Fibroblast of lung (primary cell): ENCODE measurements at regions not wholly inside any gene's neighbourhood (a gene's known extent, or its start where the extent isn't known, plus 50 kb on each side); places are given as distances from the start of the nearest gene placed in this dataset.

Experiments used
- DNase-seq, 2 donors: peaks; one replicate each; pipeline versions ENCODE4 v3.0.0 to v3.0.0-alpha.2; 2010; ENCODE audit warnings: low read depth in 2 of 2
- H2AFZ ChIP-seq: 2 replicates; pipeline ENCODE4 v1.5.1; 2012; ENCODE audit warnings: low read length, control low read depth, inconsistent platforms
- H3K27ac ChIP-seq: 2 replicates; pipeline ENCODE4 v1.5.1; 2011; ENCODE audit warnings: low read length, control low read depth; ENCODE audit not compliant: insufficient read depth
- H3K27me3 ChIP-seq: 2 replicates; pipeline ENCODE4 v1.5.1; 2011; ENCODE audit warnings: mild to moderate bottlenecking, low read length; ENCODE audit not compliant: control insufficient read depth, insufficient read depth
- H3K36me3 ChIP-seq: 2 replicates; pipeline ENCODE4 v1.5.1; 2011; ENCODE audit warnings: low read length; ENCODE audit not compliant: control insufficient read depth, insufficient read depth
- H3K4me1 ChIP-seq: 2 replicates; pipeline ENCODE4 v1.5.1; 2011; ENCODE audit warnings: low read length; ENCODE audit not compliant: control insufficient read depth, insufficient read depth; ENCODE audit errors: extremely low read depth
- H3K4me2 ChIP-seq: 2 replicates; pipeline ENCODE4 v1.5.1; 2011; ENCODE audit warnings: low read length, control low read depth; ENCODE audit not compliant: insufficient read depth; ENCODE audit errors: extremely low read depth
- H3K4me3 ChIP-seq, 4 experiments: fragments of 200-600 bp in 1 of 4; sonication (generic) in 1 of 4; replicated peaks in 1 of 4; 2 replicates each; pipeline ENCODE4 v1.5.1; 2011 to 2016; ENCODE audit warnings: low read length in 4 of 4, low read depth in 3 of 4, mild to moderate bottlenecking in 3 of 4, control low read depth in 2 of 4, inconsistent platforms in 1 of 4, mixed read lengths in 1 of 4; ENCODE audit not compliant: insufficient read depth in 1 of 4; ENCODE audit errors: control extremely low read depth in 1 of 4
- H3K79me2 ChIP-seq: 2 replicates; pipeline ENCODE4 v1.5.1; 2012; ENCODE audit warnings: mild to moderate bottlenecking, low read length, inconsistent platforms; ENCODE audit not compliant: control insufficient read depth, insufficient read depth
- H3K9ac ChIP-seq: 2 replicates; pipeline ENCODE4 v1.5.1; 2011; ENCODE audit warnings: mild to moderate bottlenecking, low read length, control low read depth; ENCODE audit not compliant: insufficient read depth
- H3K9me3 ChIP-seq: 2 replicates; pipeline ENCODE4 v1.5.1; 2012; ENCODE audit warnings: low read depth, low read length; ENCODE audit not compliant: control insufficient read depth, insufficient read depth
- H4K20me1 ChIP-seq: 2 replicates; pipeline ENCODE4 v1.5.1; 2011; ENCODE audit warnings: low read length; ENCODE audit not compliant: control insufficient read depth, insufficient read depth; ENCODE audit errors: extremely low read depth
- EZH2 ChIP-seq: IDR thresholded peaks from 2 replicates; pipeline ENCODE4 v1.5.1; 2012; ENCODE audit warnings: low read length, control low read depth, mild to moderate bottlenecking; ENCODE audit errors: missing control alignments
- TF ChIP-seq, protein P1 (sequence below), 2 donors: IDR thresholded peaks in 1 of 2; conservative IDR thresholded peaks in 1 of 2; 1 replicate in 1 of 2; 2 replicates in 1 of 2; pipeline ENCODE4 v1.5.1; 2011 to 2012; ENCODE audit warnings: low read length in 2 of 2, control low read depth in 1 of 2, inconsistent platforms in 1 of 2, low read depth in 1 of 2, mild to moderate bottlenecking in 1 of 2

DNA sequence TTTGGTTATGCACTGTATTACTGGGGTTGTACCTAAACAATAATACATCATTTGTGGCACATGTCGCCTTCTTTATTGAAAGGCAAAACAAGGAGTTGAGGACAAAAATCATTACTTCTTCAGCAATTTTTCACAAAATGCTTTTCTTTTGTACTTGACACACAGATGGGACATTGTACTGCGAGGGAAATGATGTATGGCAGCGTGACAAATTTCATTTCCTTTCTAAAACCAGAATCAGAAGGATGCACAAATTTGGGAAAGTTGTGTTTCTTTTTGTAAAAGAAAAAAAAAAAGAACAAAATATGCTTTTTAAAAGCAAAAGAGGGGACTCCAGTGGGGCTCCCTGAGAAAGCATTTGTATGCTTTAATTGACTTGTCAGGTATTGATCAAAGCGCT is 394.0 kb upstream of the SLC35B3 start:
- H3K36me3 ChIP-seq: no peaks in the 10 kb centered on the region
- H3K27me3 ChIP-seq: no peaks in the 10 kb centered on the region
- no peak overlapping the region for H3K4me3 ChIP-seq
- TF ChIP-seq, protein P1, sequence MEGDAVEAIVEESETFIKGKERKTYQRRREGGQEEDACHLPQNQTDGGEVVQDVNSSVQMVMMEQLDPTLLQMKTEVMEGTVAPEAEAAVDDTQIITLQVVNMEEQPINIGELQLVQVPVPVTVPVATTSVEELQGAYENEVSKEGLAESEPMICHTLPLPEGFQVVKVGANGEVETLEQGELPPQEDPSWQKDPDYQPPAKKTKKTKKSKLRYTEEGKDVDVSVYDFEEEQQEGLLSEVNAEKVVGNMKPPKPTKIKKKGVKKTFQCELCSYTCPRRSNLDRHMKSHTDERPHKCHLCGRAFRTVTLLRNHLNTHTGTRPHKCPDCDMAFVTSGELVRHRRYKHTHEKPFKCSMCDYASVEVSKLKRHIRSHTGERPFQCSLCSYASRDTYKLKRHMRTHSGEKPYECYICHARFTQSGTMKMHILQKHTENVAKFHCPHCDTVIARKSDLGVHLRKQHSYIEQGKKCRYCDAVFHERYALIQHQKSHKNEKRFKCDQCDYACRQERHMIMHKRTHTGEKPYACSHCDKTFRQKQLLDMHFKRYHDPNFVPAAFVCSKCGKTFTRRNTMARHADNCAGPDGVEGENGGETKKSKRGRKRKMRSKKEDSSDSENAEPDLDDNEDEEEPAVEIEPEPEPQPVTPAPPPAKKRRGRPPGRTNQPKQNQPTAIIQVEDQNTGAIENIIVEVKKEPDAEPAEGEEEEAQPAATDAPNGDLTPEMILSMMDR (conservative IDR thresholded peaks at IDR 0.05 in 1 of 2, IDR thresholded peaks at IDR 0.05 in 1 of 2; ENCODE audit: low read depth in 1 of 2, low read length in 2 of 2): no peak
- TF ChIP-seq EZH2: no peak
- H3K79me2 ChIP-seq: no peaks in the 10 kb centered on the region
- DNase-seq: no peak
- no peak overlapping the region for H2AFZ ChIP-seq
- no peaks in the 10 kb centered on the region for H4K20me1 ChIP-seq
- H3K4me2 ChIP-seq: no peak overlapping the region
- H3K9me3 ChIP-seq: no peaks in the 10 kb centered on the region
- no peaks in the 10 kb centered on the region for H3K4me1 ChIP-seq
- no peak overlapping the region for H3K27ac ChIP-seq
- H3K9ac ChIP-seq: no peak overlapping the region

DNA sequence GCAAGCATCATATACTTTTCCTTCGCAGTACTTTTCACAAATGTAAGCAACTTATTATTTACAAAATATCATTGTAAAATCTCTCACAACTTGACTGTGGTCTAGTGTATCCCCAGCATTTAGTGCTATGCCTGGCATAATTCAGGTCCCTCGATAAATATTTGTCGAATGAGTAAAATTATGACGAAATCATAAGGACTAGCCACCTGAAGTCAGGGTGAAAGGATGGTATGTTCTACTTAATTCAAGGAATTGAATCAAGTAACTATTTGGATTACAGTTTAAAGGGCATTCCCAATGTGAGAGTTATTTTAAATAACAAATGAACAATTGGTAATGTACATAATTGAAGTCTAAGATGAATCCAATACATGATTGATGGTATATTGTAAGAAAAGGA is 393.0 kb upstream of the SLC35B3 start:
- no peaks in the 10 kb centered on the region for H3K9me3 ChIP-seq
- H3K79me2 ChIP-seq: no peaks in the 10 kb centered on the region
- no peak for DNase-seq
- no peak for TF ChIP-seq EZH2
- TF ChIP-seq, protein P1 (conservative IDR thresholded peaks at IDR 0.05 in 1 of 2, IDR thresholded peaks at IDR 0.05 in 1 of 2; ENCODE audit: low read depth in 1 of 2, low read length in 2 of 2): no peak
- no peak overlapping the region for H3K4me2 ChIP-seq
- no peak overlapping the region for H3K4me3 ChIP-seq
- no peaks in the 10 kb centered on the region for H3K27me3 ChIP-seq
- H3K9ac ChIP-seq: no peak overlapping the region
- H3K36me3 ChIP-seq: no peaks in the 10 kb centered on the region
- H2AFZ ChIP-seq: no peak overlapping the region
- no peaks in the 10 kb centered on the region for H3K4me1 ChIP-seq
- no peaks in the 10 kb centered on the region for H4K20me1 ChIP-seq
- H3K27ac ChIP-seq: no peak overlapping the region

DNA sequence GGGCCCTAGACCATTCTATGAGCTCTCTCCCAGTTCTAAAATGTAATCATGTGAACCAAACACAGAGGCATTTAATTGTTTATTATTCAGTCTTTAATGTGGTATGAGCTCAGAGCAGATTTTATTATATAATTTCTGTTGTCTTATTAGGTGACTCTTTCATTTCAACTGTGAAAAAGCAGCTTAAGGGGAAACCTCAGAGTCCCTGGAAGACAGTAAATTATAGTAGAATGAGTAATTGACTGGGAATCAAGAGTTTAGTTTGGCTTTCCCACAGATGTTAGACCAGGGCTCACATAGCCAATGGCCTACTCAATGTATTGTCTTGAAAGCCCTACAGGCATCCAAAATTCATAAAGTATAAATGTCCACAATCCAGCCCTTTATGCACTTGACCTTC is 390.4 kb upstream of the SLC35B3 start:
- Histone ChIP-seq H4K20me1 (no peaks in the 10 kb centered on the region), H3K9ac (no peak overlapping the region), H3K79me2 (no peaks in the 10 kb centered on the region), H3K27ac (no peak overlapping the region), H3K4me3 (no peak overlapping the region), H3K27me3 (no peaks in the 10 kb centered on the region), H3K36me3 (no peaks in the 10 kb centered on the region), H3K4me2 (no peak overlapping the region), H3K9me3 (no peaks in the 10 kb centered on the region), H2AFZ (no peak overlapping the region), H3K4me1 (no peaks in the 10 kb centered on the region)
- no peak for DNase-seq
- no peak for TF ChIP-seq EZH2
- TF ChIP-seq, protein P1 (conservative IDR thresholded peaks at IDR 0.05 in 1 of 2, IDR thresholded peaks at IDR 0.05 in 1 of 2; ENCODE audit: low read depth in 1 of 2, low read length in 2 of 2): no peak
